ENCODE measurements at regions not wholly inside any gene's neighbourhood (a gene's known extent, or its start where the extent isn't known, plus 50 kb on each side); places are given as distances from the start of the nearest gene placed in this dataset.

GRCh38 chr14:59055006-59055405 is 133.5 kb upstream of the DAAM1 start:
- TF ChIP-seq CTCF (IDR thresholded peaks at IDR 0.05): no peak
- no peak for TF ChIP-seq POLR2AphosphoS5 (IDR thresholded peaks at IDR 0.05)
- TF ChIP-seq POLR2A (IDR thresholded peaks at IDR 0.05): no peak
